HCT116 (cell line): ENCODE measurements at regions not wholly inside any gene's neighbourhood (a gene's known extent, or its start where the extent isn't known, plus 50 kb on each side); places are given as distances from the start of the nearest gene placed in this dataset.

Experiments
- ATAC-seq: fragments of 200-7000 bp; cut with Tn5 transposase; 2 replicates; pipeline ENCODE4 v1.9.1; 2020; ENCODE audit warnings: mild to moderate bottlenecking, moderate library complexity
- BruUV-seq: library from RNA; stranded (reverse); fragments of 400-500 nt; replicated peaks from 2 replicates; lab custom pipeline; 2021; lab: Mats Ljungman, UMichigan
- CTCF ChIA-PET: fragments of 300-600 bp; sonication (Branson Sonifier 250); formaldehyde crosslinking; loops from one replicate; lab custom pipeline; 2021; ENCODE audit warnings: antibody characterized with exemption; lab: Charles Lee
- POLR2A ChIA-PET: fragments of 300-600, 350-600 bp; sonication (Branson Sonifier 250); formaldehyde crosslinking; loops from one replicate; lab custom pipeline; 2021; ENCODE audit warnings: antibody characterized with exemption; lab: Charles Lee
- RAD21 ChIA-PET, 2 experiments: fragments of 300-600 bp; sonication (Branson Sonifier 250); formaldehyde crosslinking; loops; one replicate each; lab custom pipeline; 2023; ENCODE audit warnings: low total read pairs in 2 of 2; ENCODE audit not compliant: uncharacterized antibody in 2 of 2, unreplicated experiment in 2 of 2, low non-redundant PET in 1 of 2; lab: Charles Lee
- DNase-seq: peaks from one replicate; pipeline ENCODE4 v3.0.0-alpha.2; 2010; ENCODE audit warnings: low read depth, low spot score
- H2AFZ ChIP-seq: fragments of 200-600 bp; shearing (Covaris generic), sonication (generic); 2 replicates; pipeline ENCODE4 v1.6.1; 2017; ENCODE audit warnings: low read depth, mixed run types, mixed read lengths, antibody characterized with exemption, low read length; ENCODE audit not compliant: poor library complexity, severe bottlenecking
- H3K27ac ChIP-seq: 2 replicates; pipeline ENCODE4 v1.5.1; 2012; ENCODE audit warnings: low read depth, low read length
- H3K27me3 ChIP-seq: fragments of 200-600 bp; sonication (generic); 2 replicates; pipeline ENCODE4 v1.6.1; 2016; ENCODE audit warnings: mixed run types, low read length, mixed read lengths; ENCODE audit not compliant: insufficient read depth
- H3K36me3 ChIP-seq, 2 experiments: fragments of 200-500 bp in 1 of 2; fragments of 200-600 bp in 1 of 2; sonication (Bioruptor generic) in 1 of 2; sonication (generic) in 1 of 2; 2 replicates each; pipeline versions ENCODE4 v1.5.1 to v1.6.1; 2014 to 2016; ENCODE audit warnings: low read length in 2 of 2, inconsistent platforms in 1 of 2, mixed read lengths in 1 of 2, mixed run types in 1 of 2; ENCODE audit not compliant: insufficient read depth in 2 of 2, control insufficient read depth in 1 of 2
- H3K4me1 ChIP-seq, 2 experiments: fragments of 200-600 bp in 1 of 2; sonication (generic) in 1 of 2; 2 replicates each; pipeline versions ENCODE4 v1.5.1 to v1.6.1; 2012 to 2017; ENCODE audit warnings: low read length in 2 of 2, inconsistent platforms in 1 of 2, mild to moderate bottlenecking in 1 of 2, mixed read lengths in 1 of 2, mixed run types in 1 of 2, moderate library complexity in 1 of 2; ENCODE audit not compliant: insufficient read depth in 2 of 2, control insufficient read depth in 1 of 2
- H3K4me2 ChIP-seq: fragments of 200-600 bp; sonication (generic); 2 replicates; pipeline ENCODE4 v1.6.1; 2017; ENCODE audit warnings: mixed run types, low read length, mixed read lengths
- H3K4me3 ChIP-seq, 2 experiments: fragments of 200-600 bp in 1 of 2; sonication (generic) in 1 of 2; replicated peaks in 1 of 2; 2 replicates each; pipeline ENCODE4 v1.5.1; 2011 to 2016; ENCODE audit warnings: low read length in 2 of 2, control low read depth in 1 of 2, low read depth in 1 of 2, mild to moderate bottlenecking in 1 of 2, mixed read lengths in 1 of 2, mixed run types in 1 of 2
- H3K79me2 ChIP-seq: fragments of 200-600 bp; sonication (generic); 2 replicates; pipeline ENCODE4 v1.6.1; 2017; ENCODE audit warnings: mild to moderate bottlenecking, mixed run types, low read length, moderate library complexity, mixed read lengths; ENCODE audit not compliant: insufficient read depth
- H3K9ac ChIP-seq: fragments of 200-600 bp; sonication (generic); 2 replicates; pipeline ENCODE4 v1.6.1; 2016; ENCODE audit warnings: low read length, mixed read lengths
- H3K9me2 ChIP-seq: fragments of 200-600 bp; sonication (generic), shearing (Covaris generic); 2 replicates; pipeline ENCODE4 v1.6.1; 2017; ENCODE audit warnings: mixed run types, mild to moderate bottlenecking, moderate library complexity; ENCODE audit not compliant: insufficient read depth
- H3K9me3 ChIP-seq, 2 experiments: fragments of 200-500 bp in 1 of 2; fragments of 200-600 bp in 1 of 2; sonication (Bioruptor generic) in 1 of 2; sonication (generic) in 1 of 2; 2 replicates each; pipeline ENCODE4 v1.6.1; 2014 to 2017; ENCODE audit warnings: low read length in 2 of 2, mixed read lengths in 2 of 2, inconsistent platforms in 1 of 2, low read depth in 1 of 2, mild to moderate bottlenecking in 1 of 2, mixed run types in 1 of 2, moderate library complexity in 1 of 2; ENCODE audit not compliant: control insufficient read depth in 1 of 2, insufficient read depth in 1 of 2
- H4K20me1 ChIP-seq: fragments of 200-600 bp; sonication (generic), shearing (Covaris generic); 2 replicates; pipeline ENCODE4 v1.6.1; 2017; ENCODE audit warnings: mixed run types, mild to moderate bottlenecking, moderate library complexity; ENCODE audit not compliant: insufficient read depth
- CEBPB ChIP-seq: IDR thresholded peaks from 2 replicates; pipeline ENCODE4 v1.6.1; 2012; ENCODE audit warnings: low read depth
- EZH2 ChIP-seq: fragments of 200-600 bp; sonication (generic); IDR thresholded peaks from 2 replicates; pipeline ENCODE4 v1.6.1; 2017; ENCODE audit warnings: antibody characterized with exemption, mixed run types
- EZH2phosphoT487 ChIP-seq: fragments of 200-600 bp; IDR thresholded peaks from 2 replicates; pipeline ENCODE4 v1.6.1; 2018; ENCODE audit warnings: antibody characterized with exemption, borderline replicate concordance
- JUND ChIP-seq: IDR thresholded peaks from 2 replicates; pipeline ENCODE4 v1.6.1; 2012
- REST ChIP-seq: IDR thresholded peaks from 2 replicates; pipeline ENCODE4 v1.6.1; 2012; ENCODE audit warnings: low read depth
- SP1 ChIP-seq: IDR thresholded peaks from 2 replicates; pipeline ENCODE4 v1.6.1; 2012; ENCODE audit warnings: low read depth
- SRF ChIP-seq: IDR thresholded peaks from 2 replicates; pipeline ENCODE4 v1.6.1; 2012; ENCODE audit warnings: low read depth
- TCF7L2 ChIP-seq: IDR thresholded peaks from 2 replicates; pipeline ENCODE4 v1.7.0; 2011; ENCODE audit warnings: borderline replicate concordance, inconsistent platforms; ENCODE audit not compliant: insufficient read depth, insufficient read length; ENCODE audit errors: extremely low read depth
- YY1 ChIP-seq: IDR thresholded peaks from 2 replicates; pipeline ENCODE4 v1.6.1; 2011; ENCODE audit warnings: low read length, low read depth, moderate library complexity, mild to moderate bottlenecking; ENCODE audit not compliant: insufficient replicate concordance; ENCODE audit errors: extremely low read depth
- ZBTB33 ChIP-seq: IDR thresholded peaks from 2 replicates; pipeline ENCODE4 v1.6.1; 2011; ENCODE audit warnings: mild to moderate bottlenecking, low read length, moderate library complexity; ENCODE audit not compliant: insufficient replicate concordance; ENCODE audit errors: extremely low read depth
- ZNF274 ChIP-seq: fragments of 200-500 bp; sonication (Bioruptor generic); IDR thresholded peaks from 2 replicates; pipeline ENCODE4 v1.6.1; 2014; ENCODE audit warnings: mild to moderate bottlenecking, low read depth, low read length, inconsistent platforms
- intact Hi-C: fragments of 100-400 bp; cut with micrococcal nuclease; formaldehyde crosslinking; loops from 2 replicates; pipeline ENCODE4 v1.10.0; 2022
- TF ChIP-seq, protein P1 (sequence below): IDR thresholded peaks from 2 replicates; pipeline ENCODE4 v1.6.1; 2012

GRCh38 chr5:167228134-167228533 is 1063.3 kb upstream of the WWC1 start:
- H3K9me2 ChIP-seq: no peaks in the 10 kb centered on the region
- no peak for DNase-seq
- H3K4me1 ChIP-seq: no peaks in the 10 kb centered on the region
- ATAC-seq: no peak
- no peaks in the 10 kb centered on the region for H3K27me3 ChIP-seq
- TF ChIP-seq, protein P1, sequence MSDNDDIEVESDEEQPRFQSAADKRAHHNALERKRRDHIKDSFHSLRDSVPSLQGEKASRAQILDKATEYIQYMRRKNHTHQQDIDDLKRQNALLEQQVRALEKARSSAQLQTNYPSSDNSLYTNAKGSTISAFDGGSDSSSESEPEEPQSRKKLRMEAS: no peak
- no peak for TF ChIP-seq ZNF274
- TF ChIP-seq CEBPB: no peak
- no peak for TF ChIP-seq YY1
- TF ChIP-seq SRF: no peak
- TF ChIP-seq EZH2: no peak
- no peak for TF ChIP-seq JUND
- no peak for TF ChIP-seq TCF7L2
- no peak for TF ChIP-seq EZH2phosphoT487
- TF ChIP-seq REST: no peak
- no peak for TF ChIP-seq SP1
- TF ChIP-seq ZBTB33: no peak
- intact Hi-C loops: no loop called here
- H3K36me3 ChIP-seq: no peaks in the 10 kb centered on the region
- H3K9ac ChIP-seq: no peak overlapping the region
- RAD21 ChIA-PET: no interaction called here
- H4K20me1 ChIP-seq: no peaks in the 10 kb centered on the region
- H3K79me2 ChIP-seq: no peaks in the 10 kb centered on the region
- POLR2A ChIA-PET: no interaction called here
- H3K4me3 ChIP-seq: no peak overlapping the region
- no peak overlapping the region for H3K4me2 ChIP-seq
- no peak overlapping the region for H3K27ac ChIP-seq
- no peak overlapping the region for H2AFZ ChIP-seq
- CTCF ChIA-PET: no interaction called here
- BruUV-seq: no TSS peak
- peaks cover 0 to 7% of the 10 kb centered on the region in 2 experiments; a peak in 1 of 4 replicates for H3K9me3 ChIP-seq
